B cell (primary cell): ENCODE measurements at regions not wholly inside any gene's neighbourhood (a gene's known extent, or its start where the extent isn't known, plus 50 kb on each side); places are given as distances from the start of the nearest gene placed in this dataset.

Experiments
- ATAC-seq: fragments of 200-7000 bp; cut with Tn5 transposase; one replicate; pipeline ENCODE4 v1.10.0; 2021; ENCODE audit warnings: low read depth, mild to moderate bottlenecking, moderate number of reproducible peaks, moderate library complexity
- CTCF ChIA-PET: fragments of 350-600 bp; sonication (Branson Sonifier 250); formaldehyde crosslinking; loops from one replicate; lab custom pipeline; 2021; ENCODE audit warnings: antibody characterized with exemption, inconsistent platforms; lab: Charles Lee
- POLR2A ChIA-PET: fragments of 350-600 bp; sonication (Branson Sonifier 250); formaldehyde crosslinking; loops from one replicate; lab custom pipeline; 2021; ENCODE audit warnings: antibody characterized with exemption; lab: Charles Lee
- DNase-seq: peaks from one replicate; pipeline ENCODE4 v3.0.0; 2013
- H2AFZ ChIP-seq: 2 replicates; pipeline ENCODE4 v1.6.1; 2012; ENCODE audit warnings: mild to moderate bottlenecking, low read depth, low read length; ENCODE audit not compliant: insufficient read depth, poor library complexity, severe bottlenecking
- H3K27ac ChIP-seq, 2 donors: 1 replicate in 1 of 2; 2 replicates in 1 of 2; pipeline ENCODE4 v1.5.1; 2012 to 2013; ENCODE audit warnings: low read length in 2 of 2, mild to moderate bottlenecking in 2 of 2, moderate library complexity in 1 of 2
- H3K27me3 ChIP-seq, 4 experiments: fragments of 200-600 bp in 1 of 4; sonication (generic) in 1 of 4; replicated peaks in 1 of 4; 1 replicate in 2 of 4; 2 replicates in 2 of 4; pipeline versions ENCODE4 v1.6.1 to v1.7.0; 2013 to 2016; ENCODE audit warnings: low read length in 3 of 4, mild to moderate bottlenecking in 2 of 4, mixed read lengths in 1 of 4, moderate library complexity in 1 of 4; ENCODE audit not compliant: insufficient read depth in 4 of 4, control insufficient read depth in 3 of 4; ENCODE audit errors: control extremely low read depth in 1 of 4
- H3K36me3 ChIP-seq, 2 experiments: replicated peaks in 1 of 2; 1 replicate in 1 of 2; 2 replicates in 1 of 2; pipeline versions ENCODE4 v1.6.1 to v1.7.1; 2013; ENCODE audit warnings: low read length in 1 of 2; ENCODE audit not compliant: insufficient read depth in 2 of 2, control insufficient read depth in 1 of 2; ENCODE audit errors: control extremely low read depth in 1 of 2, extremely low read depth in 1 of 2
- H3K4me1 ChIP-seq, 2 donors: fragments of 200-600 bp in 1 of 2; sonication (generic) in 1 of 2; 1 replicate in 1 of 2; 2 replicates in 1 of 2; pipeline versions ENCODE4 v1.5.1 to v1.6.1; 2013 to 2017; ENCODE audit warnings: low read length in 2 of 2; ENCODE audit not compliant: control insufficient read depth in 2 of 2, insufficient read depth in 2 of 2
- H3K4me2 ChIP-seq: replicated peaks from 2 replicates; pipeline ENCODE3; 2012; ENCODE audit warnings: mild to moderate bottlenecking, low read depth, low read length; ENCODE audit not compliant: poor library complexity, severe bottlenecking
- H3K4me3 ChIP-seq, 5 experiments: fragments of 200-600 bp in 1 of 5; sonication (generic) in 1 of 5; 1 replicate in 3 of 5; 2 replicates in 2 of 5; pipeline versions ENCODE4 v1.5.1 to v1.7.0; 2011 to 2016; ENCODE audit warnings: low read length in 4 of 5, mild to moderate bottlenecking in 4 of 5, low read depth in 2 of 5, control low read depth in 1 of 5, moderate library complexity in 1 of 5; ENCODE audit not compliant: insufficient read depth in 1 of 5; ENCODE audit errors: control extremely low read depth in 1 of 5, extremely low read depth in 1 of 5
- H3K79me2 ChIP-seq: fragments of 200-600 bp; sonication (generic); one replicate; pipeline ENCODE4 v1.6.0; 2016; ENCODE audit warnings: low read length; ENCODE audit not compliant: control insufficient read depth, insufficient read depth
- H3K9ac ChIP-seq: fragments of 200-600 bp; sonication (generic); 2 replicates; pipeline ENCODE4 v1.6.1; 2017; ENCODE audit warnings: mild to moderate bottlenecking, low read length, moderate library complexity
- H3K9me3 ChIP-seq, 3 donors: one replicate each; pipeline versions ENCODE4 v1.6.1 to v1.7.1; 2013; ENCODE audit warnings: low read length in 2 of 3; ENCODE audit not compliant: control insufficient read depth in 2 of 3, insufficient read depth in 1 of 3; ENCODE audit errors: control extremely low read depth in 1 of 3
- H4K20me1 ChIP-seq: 2 replicates; pipeline ENCODE4 v1.6.0; 2012; ENCODE audit warnings: mild to moderate bottlenecking, low read length; ENCODE audit not compliant: insufficient read depth, control insufficient read depth, poor library complexity, severe bottlenecking
- H3K27ac Mint-ChIP-seq: one replicate; pipeline ENCODE4 v1.8.0; 2021; ENCODE audit warnings: mixed read lengths
- H3K27me3 Mint-ChIP-seq: one replicate; pipeline ENCODE4 v1.8.0; 2021; ENCODE audit warnings: mixed read lengths
- H3K4me1 Mint-ChIP-seq: one replicate; pipeline ENCODE4 v1.8.0; 2021; ENCODE audit warnings: mixed read lengths
- H3K4me3 Mint-ChIP-seq: one replicate; pipeline ENCODE4 v1.8.0; 2021; ENCODE audit warnings: mixed read lengths
- H3K9me3 Mint-ChIP-seq: one replicate; pipeline ENCODE4 v1.8.0; 2022; ENCODE audit warnings: mixed read lengths; ENCODE audit not compliant: insufficient read depth
- EZH2 ChIP-seq: IDR thresholded peaks from 2 replicates; pipeline ENCODE4 v1.6.1; 2012; ENCODE audit warnings: borderline replicate concordance, low read depth, mild to moderate bottlenecking, moderate library complexity, low read length; ENCODE audit not compliant: insufficient read depth, poor library complexity, severe bottlenecking
- WGBS: methylation state at CpG from one replicate; pipeline ENCODE4 v1.1.5; 2013; ENCODE audit warnings: missing lambda C conversion rate; ENCODE audit not compliant: insufficient coverage; 5-methylcytosine and 5-hydroxymethylcytosine counted together
- intact Hi-C: fragments of 100-400 bp; cut with micrococcal nuclease; formaldehyde crosslinking; loops from one replicate; pipeline ENCODE4 v1.10.0; 2022
- TF ChIP-seq, protein P1 (sequence below): fragments of 200-600 bp; IDR thresholded peaks from one replicate; pipeline ENCODE4 v1.8.0; 2022; ENCODE audit warnings: antibody characterized with exemption, mild to moderate bottlenecking

DNA sequence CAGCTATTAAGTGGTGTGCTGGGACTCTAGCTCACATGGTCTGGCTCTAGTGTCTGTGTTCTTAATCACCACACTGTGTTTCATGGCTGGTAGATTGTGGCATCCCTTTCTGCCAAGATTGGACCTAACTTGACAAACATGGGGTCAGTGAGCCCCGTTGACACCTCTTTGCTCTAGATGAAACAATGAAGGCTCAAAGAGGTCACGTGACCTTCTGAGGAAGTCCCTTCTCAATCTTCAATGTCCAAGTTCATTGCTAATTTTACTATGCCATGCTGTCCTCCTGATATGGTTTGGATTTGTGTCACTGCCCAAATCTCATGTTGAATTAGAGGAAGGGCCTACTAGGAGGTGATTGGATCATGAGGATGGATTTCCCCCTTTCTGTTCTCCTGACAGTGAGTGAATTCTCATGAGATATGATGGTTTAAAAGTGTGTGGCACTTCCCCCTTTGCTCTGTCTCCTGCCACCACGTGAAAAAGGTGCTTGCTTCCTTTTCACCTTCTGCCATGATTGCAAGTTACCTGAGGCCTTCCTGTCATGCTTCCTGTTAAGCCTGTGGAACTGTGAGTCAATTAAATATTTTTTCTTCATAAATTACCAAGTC, 177.8 kb upstream of the MYLIP start:
- Histone ChIP-seq H3K4me2 (no peak overlapping the region), H3K27ac (no peak overlapping the region), H3K9me3 (peaks cover 0 to 10% (median 0%) of the 10 kb centered on the region in 3 donors), H3K27me3 (no peaks in the 10 kb centered on the region), H3K36me3 (no peaks in the 10 kb centered on the region), H3K4me3 (no peak overlapping the region), H4K20me1 (no peaks in the 10 kb centered on the region), H3K9ac (no peak overlapping the region), H3K79me2 (no peaks in the 10 kb centered on the region), H2AFZ (no peak overlapping the region), H3K4me1 (no peaks in the 10 kb centered on the region)
- no peak overlapping the region for H3K4me3 Mint-ChIP-seq
- H3K27me3 Mint-ChIP-seq, result no peaks in the 10 kb centered on the region
- TF ChIP-seq, protein P1, sequence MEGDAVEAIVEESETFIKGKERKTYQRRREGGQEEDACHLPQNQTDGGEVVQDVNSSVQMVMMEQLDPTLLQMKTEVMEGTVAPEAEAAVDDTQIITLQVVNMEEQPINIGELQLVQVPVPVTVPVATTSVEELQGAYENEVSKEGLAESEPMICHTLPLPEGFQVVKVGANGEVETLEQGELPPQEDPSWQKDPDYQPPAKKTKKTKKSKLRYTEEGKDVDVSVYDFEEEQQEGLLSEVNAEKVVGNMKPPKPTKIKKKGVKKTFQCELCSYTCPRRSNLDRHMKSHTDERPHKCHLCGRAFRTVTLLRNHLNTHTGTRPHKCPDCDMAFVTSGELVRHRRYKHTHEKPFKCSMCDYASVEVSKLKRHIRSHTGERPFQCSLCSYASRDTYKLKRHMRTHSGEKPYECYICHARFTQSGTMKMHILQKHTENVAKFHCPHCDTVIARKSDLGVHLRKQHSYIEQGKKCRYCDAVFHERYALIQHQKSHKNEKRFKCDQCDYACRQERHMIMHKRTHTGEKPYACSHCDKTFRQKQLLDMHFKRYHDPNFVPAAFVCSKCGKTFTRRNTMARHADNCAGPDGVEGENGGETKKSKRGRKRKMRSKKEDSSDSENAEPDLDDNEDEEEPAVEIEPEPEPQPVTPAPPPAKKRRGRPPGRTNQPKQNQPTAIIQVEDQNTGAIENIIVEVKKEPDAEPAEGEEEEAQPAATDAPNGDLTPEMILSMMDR, result no peak
- TF ChIP-seq EZH2, result no peak
- intact Hi-C loops, result no loop called here
- WGBS, result 46% methylated on average over 2 of the region's 3 CpGs
- H3K4me1 Mint-ChIP-seq, result peaks cover 17% of the 10 kb centered on the region
- DNase-seq (peak; percentile 39), ATAC-seq (peak; percentile 39)
- H3K9me3 Mint-ChIP-seq, result no peaks in the 10 kb centered on the region
- CTCF ChIA-PET, result interaction anchor here (1.0 kb wide), 1 partner anchor 49 kb away, joined by 4 read pairs; no protein-coding TSS in a partner anchor
- no peak overlapping the region for H3K27ac Mint-ChIP-seq
- POLR2A ChIA-PET, result interaction anchor here (0.7 to 1.6 kb wide), 2 partner anchors 49 to 1841 kb away, joined by 3 read pairs; no protein-coding TSS in a partner anchor

DNA sequence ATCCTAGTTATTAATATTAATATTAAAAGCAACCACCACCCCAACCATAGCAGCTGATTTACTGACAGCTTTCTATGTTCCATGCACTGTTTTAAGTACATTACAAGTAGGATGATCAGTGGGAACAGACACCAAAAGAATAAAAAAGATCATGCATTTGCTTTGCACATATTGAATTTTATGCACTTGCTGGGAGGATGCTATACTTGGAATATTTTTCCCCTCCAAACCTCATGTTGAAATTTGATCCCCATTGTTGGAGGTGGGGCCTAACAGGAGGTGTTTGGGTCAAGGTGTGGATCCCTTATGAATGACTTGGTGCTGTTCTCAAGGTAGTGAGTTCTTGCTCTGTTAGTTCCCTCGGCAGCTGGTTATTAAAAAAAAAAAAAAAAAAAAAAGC, 178.9 kb upstream of the MYLIP start:
- H3K27ac ChIP-seq, result no peak overlapping the region
- TF ChIP-seq, protein P1, result no peak
- TF ChIP-seq EZH2, result no peak
- H4K20me1 ChIP-seq, result no peaks in the 10 kb centered on the region
- no peak overlapping the region for H2AFZ ChIP-seq
- peaks cover 17% of the 10 kb centered on the region for H3K4me1 Mint-ChIP-seq
- H3K27ac Mint-ChIP-seq, result no peak overlapping the region
- ATAC-seq, result no peak
- H3K4me3 ChIP-seq, result no peak overlapping the region
- H3K36me3 ChIP-seq, result no peaks in the 10 kb centered on the region
- H3K4me3 Mint-ChIP-seq, result no peak overlapping the region
- no peaks in the 10 kb centered on the region for H3K27me3 ChIP-seq
- no CpG with 5 or more reads among the region's 1 CpG for WGBS
- no peaks in the 10 kb centered on the region for H3K4me1 ChIP-seq
- peaks cover 0 to 10% (median 0%) of the 10 kb centered on the region in 3 donors for H3K9me3 ChIP-seq
- ChIA-PET POLR2A (no interaction called here), CTCF (interaction anchor here (1.0 kb wide), 1 partner anchor 48 kb away, joined by 4 read pairs; no protein-coding TSS in a partner anchor)
- no peak overlapping the region for H3K4me2 ChIP-seq
- no peaks in the 10 kb centered on the region for H3K27me3 Mint-ChIP-seq
- no peak for DNase-seq
- H3K9me3 Mint-ChIP-seq, result no peaks in the 10 kb centered on the region
- intact Hi-C loops, result no loop called here
- H3K79me2 ChIP-seq, result no peaks in the 10 kb centered on the region
- no peak overlapping the region for H3K9ac ChIP-seq
